Subcutaneous abdominal adipose tissue (tissue), 5 donors: ENCODE measurements at regions not wholly inside any gene's neighbourhood (a gene's known extent, or its start where the extent isn't known, plus 50 kb on each side); places are given as distances from the start of the nearest gene placed in this dataset.

ENCODE experiments used
- H3K27ac ChIP-seq: one replicate; pipeline ENCODE4 v1.7.0; 2013; ENCODE audit warnings: low read depth, mild to moderate bottlenecking, inconsistent platforms, low read length, moderate library complexity
- H3K27me3 ChIP-seq, 5 donors: one replicate each; pipeline ENCODE4 v1.7.0; 2013; ENCODE audit warnings: low read length in 5 of 5, inconsistent platforms in 1 of 5; ENCODE audit not compliant: control insufficient read depth in 5 of 5, insufficient read depth in 4 of 5
- H3K36me3 ChIP-seq, 5 donors: one replicate each; pipeline ENCODE4 v1.7.0; 2013; ENCODE audit warnings: low read length in 5 of 5; ENCODE audit not compliant: control insufficient read depth in 5 of 5, insufficient read depth in 5 of 5
- H3K4me1 ChIP-seq, 5 donors: one replicate each; pipeline ENCODE4 v1.7.0; 2013; ENCODE audit warnings: low read length in 5 of 5, mild to moderate bottlenecking in 3 of 5, moderate library complexity in 1 of 5; ENCODE audit not compliant: control insufficient read depth in 5 of 5, insufficient read depth in 5 of 5
- H3K4me3 ChIP-seq, 5 donors: one replicate each; pipeline ENCODE4 v1.7.0; 2013; ENCODE audit warnings: low read length in 5 of 5, low read depth in 1 of 5
- H3K9ac ChIP-seq, 5 donors: one replicate each; pipeline ENCODE4 v1.7.0; 2013; ENCODE audit warnings: low read length in 5 of 5, mild to moderate bottlenecking in 4 of 5, moderate library complexity in 3 of 5
- H3K9me3 ChIP-seq, 5 donors: one replicate each; pipeline ENCODE4 v1.7.0; 2013; ENCODE audit warnings: low read length in 5 of 5; ENCODE audit not compliant: control insufficient read depth in 5 of 5
- donor health status: healthy.
- donor health status: healthy.
- donor health status: healthy.
- donor health status: healthy.
- donor health status: healthy.

GRCh38 chr2:103208916-103209315 lies 447.1 kb downstream of the TMEM182 start:
- Histone ChIP-seq H3K9me3 (no peaks in the 10 kb centered on the region), H3K27ac (no peak overlapping the region), H3K4me3 (no peak overlapping the region), H3K9ac (no peak overlapping the region), H3K4me1 (no peaks in the 10 kb centered on the region), H3K27me3 (no peaks in the 10 kb centered on the region), H3K36me3 (no peaks in the 10 kb centered on the region)

DNA sequence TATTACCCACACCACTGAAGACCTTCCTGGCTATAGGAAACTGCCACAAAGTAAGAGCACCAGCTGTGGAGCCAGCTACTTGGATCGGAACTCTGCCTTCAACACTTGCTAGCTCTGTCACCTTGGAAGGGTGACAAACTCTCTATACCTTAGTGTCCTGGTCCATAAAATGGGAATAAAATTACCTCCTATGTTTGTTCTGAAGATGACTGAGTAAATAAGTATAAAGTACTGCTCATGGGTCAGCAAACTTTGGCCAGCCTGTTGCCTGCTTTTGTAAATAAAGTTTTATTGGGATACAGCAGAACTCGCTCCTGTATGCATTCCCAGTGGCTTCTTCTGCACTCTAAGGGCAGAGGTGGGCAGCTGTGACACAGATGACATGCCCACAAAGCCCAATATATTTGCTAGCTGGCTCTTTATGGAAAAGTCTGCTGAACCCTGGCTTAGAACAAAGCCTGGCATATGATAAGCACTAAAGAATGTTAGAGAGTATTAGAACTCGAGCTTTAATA lies 451.3 kb downstream of the TMEM182 start:
- Histone ChIP-seq H3K9me3 (peaks cover 0 to 3% (median 0%) of the 10 kb centered on the region in 5 donors), H3K36me3 (no peaks in the 10 kb centered on the region), H3K27me3 (no peaks in the 10 kb centered on the region), H3K4me3 (no peak overlapping the region), H3K9ac (no peak overlapping the region), H3K27ac (no peak overlapping the region), H3K4me1 (no peaks in the 10 kb centered on the region)

DNA sequence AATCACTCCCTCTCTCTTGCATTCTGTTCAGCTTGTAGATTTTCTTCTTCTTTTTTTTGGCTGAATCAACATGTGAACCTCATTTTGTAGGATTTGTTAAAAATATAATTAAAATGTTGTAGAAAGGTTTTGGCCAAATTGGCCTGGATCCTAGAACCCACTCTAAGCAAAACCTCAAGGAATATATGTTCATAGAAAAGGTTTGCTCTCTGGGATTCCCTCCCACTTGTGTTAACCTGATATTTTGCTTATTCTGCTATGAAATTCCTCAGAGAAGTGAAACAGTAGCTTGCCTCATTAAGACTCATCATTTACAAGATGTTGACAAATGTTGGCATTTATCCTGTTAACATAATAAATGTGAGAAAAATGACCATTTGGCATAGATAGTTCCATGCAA lies 456.7 kb downstream of the TMEM182 start:
- Histone ChIP-seq H3K9me3 (peaks cover 0 to 3% (median 0%) of the 10 kb centered on the region in 5 donors), H3K36me3 (no peaks in the 10 kb centered on the region), H3K27me3 (no peaks in the 10 kb centered on the region), H3K9ac (no peak overlapping the region), H3K4me3 (no peak overlapping the region), H3K4me1 (no peaks in the 10 kb centered on the region), H3K27ac (no peak overlapping the region)

- Histone ChIP-seq H3K36me3 (no peaks in the 10 kb centered on the region), H3K27me3 (no peaks in the 10 kb centered on the region), H3K4me3 (no peak overlapping the region), H3K27ac (no peak overlapping the region), H3K9ac (no peak overlapping the region), H3K4me1 (no peaks in the 10 kb centered on the region), H3K9me3 (peaks cover 0 to 3% (median 0%) of the 10 kb centered on the region in 5 donors)
Measured at GRCh38 chr2:103219398-103219797, 457.6 kb downstream of the TMEM182 start.

DNA sequence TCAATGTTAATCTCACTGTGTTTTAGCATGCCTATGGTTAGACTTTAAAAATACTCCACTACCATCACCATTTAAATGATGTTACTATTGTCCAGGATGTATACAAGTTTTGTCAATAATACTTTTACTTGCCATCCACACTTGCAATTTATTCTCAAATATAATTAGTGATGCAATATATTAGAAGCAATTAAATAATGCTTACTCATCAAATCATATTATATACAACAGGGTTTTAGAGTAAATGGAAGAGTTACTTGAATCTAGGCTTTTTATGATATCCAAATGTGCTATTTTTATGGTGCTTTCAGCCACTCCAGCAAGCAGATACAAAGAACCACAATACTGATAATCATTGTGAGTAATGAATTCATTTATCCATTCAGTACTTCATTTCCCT lies 461.1 kb downstream of the TMEM182 start:
- Histone ChIP-seq H3K27ac (no peak overlapping the region), H3K9ac (no peak overlapping the region), H3K36me3 (no peaks in the 10 kb centered on the region)

GRCh38 chr2:103230796-103231195 lies 469.0 kb downstream of the TMEM182 start:
- Histone ChIP-seq H3K36me3 (no peaks in the 10 kb centered on the region), H3K4me1 (no peaks in the 10 kb centered on the region), H3K4me3 (no peak overlapping the region), H3K9me3 (no peaks in the 10 kb centered on the region), H3K27ac (no peak overlapping the region), H3K9ac (no peak overlapping the region), H3K27me3 (no peaks in the 10 kb centered on the region)

More for the DNA sequence above, 461.1 kb downstream of the TMEM182 start:
- Histone ChIP-seq H3K4me3 (no peak overlapping the region), H3K9me3 (no peaks in the 10 kb centered on the region), H3K27me3 (no peaks in the 10 kb centered on the region), H3K4me1 (no peaks in the 10 kb centered on the region)

- H3K36me3 ChIP-seq, result no peaks in the 10 kb centered on the region
- H3K9ac ChIP-seq, result no peak overlapping the region
- H3K4me3 ChIP-seq, result no peak overlapping the region
- H3K27ac ChIP-seq, result no peak overlapping the region
- H3K9me3 ChIP-seq, result no peaks in the 10 kb centered on the region
- H3K4me1 ChIP-seq, result no peaks in the 10 kb centered on the region
- H3K27me3 ChIP-seq, result no peaks in the 10 kb centered on the region
Measured at GRCh38 chr2:103232865-103233264, 471.0 kb downstream of the TMEM182 start.

- no peaks in the 10 kb centered on the region for H3K27me3 ChIP-seq
- H3K27ac ChIP-seq, result no peak overlapping the region
- H3K4me3 ChIP-seq, result no peak overlapping the region
- no peak overlapping the region for H3K9ac ChIP-seq
- no peaks in the 10 kb centered on the region for H3K36me3 ChIP-seq
- no peaks in the 10 kb centered on the region for H3K9me3 ChIP-seq
- H3K4me1 ChIP-seq, result no peaks in the 10 kb centered on the region
Measured at GRCh38 chr2:103233691-103234090, 471.9 kb downstream of the TMEM182 start.

DNA sequence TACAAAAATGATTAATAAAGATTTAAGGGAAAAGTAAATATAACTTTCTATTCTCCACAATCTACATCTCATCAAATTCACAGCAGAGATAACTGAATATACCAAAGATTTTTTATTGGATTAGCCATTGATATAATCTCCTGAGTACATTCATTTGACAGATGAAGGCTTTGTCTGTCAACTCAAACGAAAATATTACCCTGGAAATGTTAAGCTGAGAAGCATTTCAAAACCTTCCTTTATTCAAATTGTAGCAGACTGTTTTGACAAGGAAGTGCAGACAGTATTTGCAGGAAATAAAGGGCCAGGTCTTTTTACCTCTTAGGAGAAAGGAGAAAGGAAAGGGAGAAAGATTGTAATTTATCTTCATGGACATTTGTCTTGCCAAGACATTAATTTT lies 473.5 kb downstream of the TMEM182 start:
- H3K9me3 ChIP-seq, result no peaks in the 10 kb centered on the region
- H3K36me3 ChIP-seq, result no peaks in the 10 kb centered on the region
- H3K9ac ChIP-seq, result no peak overlapping the region
- H3K27ac ChIP-seq, result no peak overlapping the region
- H3K27me3 ChIP-seq, result no peaks in the 10 kb centered on the region
- no peak overlapping the region for H3K4me3 ChIP-seq
- H3K4me1 ChIP-seq, result no peaks in the 10 kb centered on the region

DNA sequence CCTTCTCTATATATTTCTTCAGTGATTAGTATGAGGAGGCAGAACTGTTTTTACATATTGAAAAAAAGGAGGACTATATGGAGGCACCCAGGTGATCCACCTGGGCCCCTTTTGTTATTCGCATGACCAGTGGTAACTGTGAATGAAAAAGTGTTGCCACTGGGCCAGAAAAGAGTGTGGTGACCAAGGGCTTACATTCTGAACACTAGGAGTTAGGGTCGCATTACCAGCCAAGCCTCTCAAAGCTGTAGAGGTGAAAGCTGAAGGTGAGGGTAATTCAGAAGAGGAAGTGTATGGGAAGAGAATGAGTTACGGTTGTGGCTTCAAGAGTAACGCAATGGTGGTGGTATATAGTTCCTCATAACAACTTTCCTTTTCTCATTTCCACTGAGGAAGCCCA lies 487.6 kb downstream of the TMEM182 start:
- no peaks in the 10 kb centered on the region for H3K27me3 ChIP-seq

GRCh38 chr2:103252781-103253180 lies 490.9 kb downstream of the TMEM182 start:
- H3K9me3 ChIP-seq, result peaks cover 0 to 9% (median 7%) of the 10 kb centered on the region in 5 donors
- H3K27ac ChIP-seq, result no peak overlapping the region
- no peak overlapping the region for H3K4me3 ChIP-seq
- H3K36me3 ChIP-seq, result no peaks in the 10 kb centered on the region
- no peaks in the 10 kb centered on the region for H3K27me3 ChIP-seq
- no peak overlapping the region for H3K9ac ChIP-seq
- H3K4me1 ChIP-seq, result no peaks in the 10 kb centered on the region

More for the DNA sequence above, 487.6 kb downstream of the TMEM182 start:
- Histone ChIP-seq H3K36me3 (no peaks in the 10 kb centered on the region), H3K9me3 (peaks cover 0 to 9% (median 7%) of the 10 kb centered on the region in 5 donors), H3K4me3 (no peak overlapping the region), H3K4me1 (no peaks in the 10 kb centered on the region), H3K9ac (no peak overlapping the region), H3K27ac (no peak overlapping the region)
